Cardiac fibroblast (primary cell): ENCODE measurements at regions not wholly inside any gene's neighbourhood (a gene's known extent, or its start where the extent isn't known, plus 50 kb on each side); places are given as distances from the start of the nearest gene placed in this dataset.

Source experiments
- DNase-seq, 2 donors: peaks; one replicate each; pipeline versions ENCODE4 v3.0.0 to v3.0.0-alpha.2; 2010; ENCODE audit warnings: low read depth in 2 of 2
- H3K4me3 ChIP-seq, 2 donors: replicated peaks in 1 of 2; 1 replicate in 1 of 2; 2 replicates in 1 of 2; pipeline ENCODE4 v1.5.1; 2011; ENCODE audit warnings: low read depth in 2 of 2, low read length in 2 of 2, mild to moderate bottlenecking in 2 of 2, moderate library complexity in 1 of 2
- CTCF ChIP-seq: IDR thresholded peaks from one replicate; pipeline ENCODE4 v1.5.1; 2011; ENCODE audit warnings: low read depth, mild to moderate bottlenecking, low read length, inconsistent platforms

GRCh38 chr9:78918976-78919375 is 622.1 kb downstream of the PSAT1 start:
- no peak for DNase-seq
- no peak overlapping the region for H3K4me3 ChIP-seq
- TF ChIP-seq CTCF: no peak

- no peak overlapping the region for H3K4me3 ChIP-seq
- DNase-seq: no peak
Observed at GRCh38 chr9:78919701-78920100, 622.8 kb downstream of the PSAT1 start.

GRCh38 chr9:78921341-78921740 is 624.4 kb downstream of the PSAT1 start:
- DNase-seq: peak in 1 of 2 donors; percentile 61
- no peak overlapping the region for H3K4me3 ChIP-seq
- TF ChIP-seq CTCF: no peak

More at GRCh38 chr9:78919701-78920100, 622.8 kb downstream of the PSAT1 start:
- TF ChIP-seq CTCF: no peak

GRCh38 chr9:78923966-78924659 is 627.2 kb downstream of the PSAT1 start:
- DNase-seq: no peak
- H3K4me3 ChIP-seq: no peak overlapping the region
- TF ChIP-seq CTCF: no peak

GRCh38 chr9:78927099-78927940 is 630.4 kb downstream of the PSAT1 start:
- no peak for TF ChIP-seq CTCF
- H3K4me3 ChIP-seq: no peak overlapping the region
- DNase-seq: peak in 1 of 2 donors; percentile 36

GRCh38 chr9:78928625-78929405 is 631.9 kb downstream of the PSAT1 start:
- H3K4me3 ChIP-seq: no peak overlapping the region
- DNase-seq: no peak
- TF ChIP-seq CTCF: no peak
